ENCODE measurements at regions not wholly inside any gene's neighbourhood (a gene's known extent, or its start where the extent isn't known, plus 50 kb on each side); places are given as distances from the start of the nearest gene placed in this dataset.

DNA sequence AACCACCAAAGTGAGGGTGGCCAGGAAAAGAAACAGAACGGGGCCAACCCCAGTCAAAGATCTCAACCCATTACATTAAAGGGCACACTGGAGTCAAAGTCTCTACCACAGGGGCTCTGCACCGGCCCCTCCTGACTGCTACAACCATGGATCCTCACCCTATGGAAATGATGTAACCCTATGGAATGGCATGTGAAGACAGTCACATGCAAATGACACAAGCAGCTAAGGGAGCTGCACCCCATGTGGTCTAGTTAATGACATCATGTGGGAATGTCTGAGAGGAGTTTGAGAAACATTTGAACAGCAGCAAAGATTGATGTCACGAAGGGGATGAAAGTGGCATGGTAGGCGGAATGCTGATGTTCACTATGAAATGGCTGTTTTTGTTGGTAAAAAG lies 298.2 kb upstream of the SLCO3A1 start:
- TF ChIP-seq, protein P1, sequence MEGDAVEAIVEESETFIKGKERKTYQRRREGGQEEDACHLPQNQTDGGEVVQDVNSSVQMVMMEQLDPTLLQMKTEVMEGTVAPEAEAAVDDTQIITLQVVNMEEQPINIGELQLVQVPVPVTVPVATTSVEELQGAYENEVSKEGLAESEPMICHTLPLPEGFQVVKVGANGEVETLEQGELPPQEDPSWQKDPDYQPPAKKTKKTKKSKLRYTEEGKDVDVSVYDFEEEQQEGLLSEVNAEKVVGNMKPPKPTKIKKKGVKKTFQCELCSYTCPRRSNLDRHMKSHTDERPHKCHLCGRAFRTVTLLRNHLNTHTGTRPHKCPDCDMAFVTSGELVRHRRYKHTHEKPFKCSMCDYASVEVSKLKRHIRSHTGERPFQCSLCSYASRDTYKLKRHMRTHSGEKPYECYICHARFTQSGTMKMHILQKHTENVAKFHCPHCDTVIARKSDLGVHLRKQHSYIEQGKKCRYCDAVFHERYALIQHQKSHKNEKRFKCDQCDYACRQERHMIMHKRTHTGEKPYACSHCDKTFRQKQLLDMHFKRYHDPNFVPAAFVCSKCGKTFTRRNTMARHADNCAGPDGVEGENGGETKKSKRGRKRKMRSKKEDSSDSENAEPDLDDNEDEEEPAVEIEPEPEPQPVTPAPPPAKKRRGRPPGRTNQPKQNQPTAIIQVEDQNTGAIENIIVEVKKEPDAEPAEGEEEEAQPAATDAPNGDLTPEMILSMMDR (IDR thresholded peaks at IDR 0.05; ENCODE audit: insufficient read depth in 1 of 2, low read depth in 1 of 2, low read length in 1 of 2, severe bottlenecking in 1 of 2, unreplicated experiment in 1 of 2): no peak
- intact Hi-C loops (cut with micrococcal nuclease; ENCODE audit: unreplicated experiment): no loop called here
- Histone ChIP-seq H3K27me3 (replicated peaks; ENCODE audit: control insufficient read depth, insufficient read depth, low read length) (no peaks in the 10 kb centered on the region), H3K4me1 (no peaks in the 10 kb centered on the region), H3K4me3 (ENCODE audit: low read depth, low read length) (no peak overlapping the region), H3K36me3 (ENCODE audit: control insufficient read depth, insufficient read depth, low read length) (no peaks in the 10 kb centered on the region), H3K9me3 (no peaks in the 10 kb centered on the region)
- DNase-seq: no peak
- BruUV-seq (replicated peaks): no TSS peak
- H3K9me3 Mint-ChIP-seq (ENCODE audit: unreplicated experiment): no peaks in the 10 kb centered on the region
- no peaks in the 10 kb centered on the region for H3K27me3 Mint-ChIP-seq (ENCODE audit: insufficient read depth, unreplicated experiment)
- no peak overlapping the region for H3K27ac Mint-ChIP-seq (ENCODE audit: unreplicated experiment)
- no peak overlapping the region for H3K4me3 Mint-ChIP-seq (ENCODE audit: unreplicated experiment)
- ChIA-PET CTCF (no interaction called here), POLR2A (no interaction called here)
- no peaks in the 10 kb centered on the region for H3K36me3 Mint-ChIP-seq (ENCODE audit: insufficient read depth, unreplicated experiment)
- H3K4me1 Mint-ChIP-seq (ENCODE audit: low read depth, unreplicated experiment): no peaks in the 10 kb centered on the region

DNA sequence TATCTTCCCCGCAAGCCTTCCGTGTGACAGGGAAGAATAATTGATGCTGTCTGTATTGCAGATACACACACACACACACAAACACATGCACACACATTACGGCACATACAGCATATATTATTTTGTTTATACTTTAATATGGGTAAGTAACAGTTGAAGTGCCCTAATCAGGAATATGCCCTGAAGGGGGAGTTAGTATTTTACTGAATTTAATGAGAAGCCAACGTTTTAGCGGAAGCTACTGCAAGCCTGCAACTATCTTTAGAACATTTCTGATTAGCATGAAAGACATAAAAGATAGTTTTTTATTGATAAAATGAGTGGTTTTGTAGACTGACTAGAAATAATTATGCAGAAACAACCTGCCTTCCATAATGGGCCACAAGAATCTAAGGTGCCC lies 296.6 kb upstream of the SLCO3A1 start:
- POLR2A ChIA-PET: no interaction called here
- CTCF ChIA-PET: no interaction called here
- Mint-ChIP-seq H3K4me3 (ENCODE audit: unreplicated experiment) (no peak overlapping the region), H3K9me3 (ENCODE audit: unreplicated experiment) (no peaks in the 10 kb centered on the region), H3K27me3 (ENCODE audit: insufficient read depth, unreplicated experiment) (no peaks in the 10 kb centered on the region), H3K27ac (ENCODE audit: unreplicated experiment) (no peak overlapping the region), H3K36me3 (ENCODE audit: insufficient read depth, unreplicated experiment) (no peaks in the 10 kb centered on the region), H3K4me1 (ENCODE audit: low read depth, unreplicated experiment) (no peaks in the 10 kb centered on the region)
- DNase-seq: no peak
- BruUV-seq (replicated peaks): no TSS peak
- Histone ChIP-seq H3K9me3 (no peaks in the 10 kb centered on the region), H3K4me3 (ENCODE audit: low read depth, low read length) (no peak overlapping the region), H3K27me3 (replicated peaks; ENCODE audit: control insufficient read depth, insufficient read depth, low read length) (no peaks in the 10 kb centered on the region; the same call in 1 of the 2 replicates), H3K4me1 (no peaks in the 10 kb centered on the region), H3K36me3 (ENCODE audit: control insufficient read depth, insufficient read depth, low read length) (no peaks in the 10 kb centered on the region)
- intact Hi-C loops (cut with micrococcal nuclease; ENCODE audit: unreplicated experiment): no loop called here
- TF ChIP-seq, protein P1 (IDR thresholded peaks at IDR 0.05; ENCODE audit: insufficient read depth in 1 of 2, low read depth in 1 of 2, low read length in 1 of 2, severe bottlenecking in 1 of 2, unreplicated experiment in 1 of 2): no peak

DNA sequence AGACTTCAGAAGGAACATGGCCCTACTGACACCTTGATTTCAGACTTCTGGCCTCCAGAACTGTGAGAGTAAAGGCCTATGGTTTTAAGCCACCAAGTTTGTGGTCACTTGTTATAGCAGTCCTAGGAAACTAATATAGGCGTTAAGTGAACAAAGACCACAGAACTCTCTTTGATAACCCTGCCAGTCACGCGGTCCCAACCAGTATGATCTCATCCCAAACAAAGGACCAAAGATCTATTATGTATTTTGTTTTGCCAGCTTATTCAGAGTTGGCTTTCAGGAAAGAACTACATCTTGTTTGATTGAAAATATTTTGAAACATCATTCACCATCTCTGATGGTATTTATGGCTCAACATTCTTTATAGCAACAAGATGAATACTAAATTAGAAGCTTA lies 294.4 kb upstream of the SLCO3A1 start:
- no TSS peak for BruUV-seq (replicated peaks)
- Mint-ChIP-seq H3K4me3 (ENCODE audit: unreplicated experiment) (no peak overlapping the region), H3K36me3 (ENCODE audit: insufficient read depth, unreplicated experiment) (no peaks in the 10 kb centered on the region), H3K4me1 (ENCODE audit: low read depth, unreplicated experiment) (no peaks in the 10 kb centered on the region), H3K9me3 (ENCODE audit: unreplicated experiment) (no peaks in the 10 kb centered on the region), H3K27me3 (ENCODE audit: insufficient read depth, unreplicated experiment) (peaks cover 3% of the 10 kb centered on the region), H3K27ac (ENCODE audit: unreplicated experiment) (no peak overlapping the region)
- Histone ChIP-seq H3K27me3 (replicated peaks; ENCODE audit: control insufficient read depth, insufficient read depth, low read length) (no peaks in the 10 kb centered on the region; the same call in 1 of the 2 replicates), H3K9me3 (no peaks in the 10 kb centered on the region), H3K4me3 (ENCODE audit: low read depth, low read length) (no peak overlapping the region), H3K36me3 (ENCODE audit: control insufficient read depth, insufficient read depth, low read length) (no peaks in the 10 kb centered on the region), H3K4me1 (no peaks in the 10 kb centered on the region)
- no peak for DNase-seq
- TF ChIP-seq, protein P1 (IDR thresholded peaks at IDR 0.05; ENCODE audit: insufficient read depth in 1 of 2, low read depth in 1 of 2, low read length in 1 of 2, severe bottlenecking in 1 of 2, unreplicated experiment in 1 of 2): no peak
- POLR2A ChIA-PET: no interaction called here
- CTCF ChIA-PET: no interaction called here
- intact Hi-C loops (cut with micrococcal nuclease; ENCODE audit: unreplicated experiment): no loop called here
